Peyer's patch (tissue), 4 donors: ENCODE measurements at regions not wholly inside any gene's neighbourhood (a gene's known extent, or its start where the extent isn't known, plus 50 kb on each side); places are given as distances from the start of the nearest gene placed in this dataset.

Source experiments
- DNase-seq, 3 donors: peaks; one replicate each; pipeline ENCODE4 v3.0.0-alpha.2; 2017 to 2019
- H3K27ac ChIP-seq, 4 donors: fragments of 200-600 bp; sonication (generic); one replicate each; pipeline ENCODE4 v1.5.1; 2016 to 2019
- H3K27me3 ChIP-seq, 2 donors: fragments of 200-600 bp; sonication (generic); one replicate each; pipeline ENCODE4 v1.5.1; 2019
- H3K36me3 ChIP-seq, 3 donors: fragments of 200-600 bp; sonication (generic); one replicate each; pipeline ENCODE4 v1.5.1; 2016 to 2019
- H3K4me1 ChIP-seq, 4 donors: fragments of 200-600 bp; sonication (generic); one replicate each; pipeline ENCODE4 v1.5.1; 2016 to 2019
- H3K4me3 ChIP-seq, 4 donors: fragments of 200-600 bp; sonication (generic); 1 replicate in 3 of 4; 2 replicates in 1 of 4; pipeline ENCODE4 v1.5.1; 2016 to 2019; ENCODE audit warnings: mild to moderate bottlenecking in 1 of 4
- H3K9me3 ChIP-seq, 4 donors: fragments of 200-600 bp; sonication (generic); one replicate each; pipeline ENCODE4 v1.5.1; 2016 to 2019; ENCODE audit warnings: mild to moderate bottlenecking in 1 of 4
- CTCF ChIP-seq, 6 experiments: fragments of 450-650 bp in 4 of 6; fragments of 200-600 bp in 2 of 6; sonication (generic) in 1 of 6; IDR thresholded peaks; one replicate each; pipeline ENCODE4 v1.5.1; 2017 to 2019; ENCODE audit warnings: antibody characterized with exemption in 6 of 6, mild to moderate bottlenecking in 3 of 6, moderate library complexity in 1 of 6
- POLR2A ChIP-seq, 2 donors: fragments of 450-650 bp; IDR thresholded peaks; one replicate each; pipeline ENCODE4 v1.5.1; 2017; ENCODE audit warnings: antibody characterized with exemption in 2 of 2, mild to moderate bottlenecking in 2 of 2, moderate library complexity in 2 of 2

- H3K27ac ChIP-seq, result no peak overlapping the region
- H3K4me3 ChIP-seq, result no peak overlapping the region
- TF ChIP-seq POLR2A (IDR thresholded peaks at IDR 0.05) (no peak), CTCF (IDR thresholded peaks at IDR 0.05) (no peak)
- H3K9me3 ChIP-seq, result no peaks in the 10 kb centered on the region
- H3K36me3 ChIP-seq, result no peaks in the 10 kb centered on the region
- no peaks in the 10 kb centered on the region for H3K27me3 ChIP-seq
- DNase-seq, result no peak
- no peaks in the 10 kb centered on the region for H3K4me1 ChIP-seq
Measured at GRCh38 chr6:91018586-91018985, 431.7 kb upstream of the MAP3K7 start.

GRCh38 chr6:91013511-91013910, 426.6 kb upstream of the MAP3K7 start:
- DNase-seq, result no peak
- TF ChIP-seq CTCF (IDR thresholded peaks at IDR 0.05), result no peak
- TF ChIP-seq POLR2A (IDR thresholded peaks at IDR 0.05), result no peak
- H3K27me3 ChIP-seq, result no peaks in the 10 kb centered on the region
- no peaks in the 10 kb centered on the region for H3K36me3 ChIP-seq
- H3K9me3 ChIP-seq, result no peaks in the 10 kb centered on the region
- H3K4me3 ChIP-seq, result no peak overlapping the region
- no peaks in the 10 kb centered on the region for H3K4me1 ChIP-seq
- no peak overlapping the region for H3K27ac ChIP-seq

GRCh38 chr6:90997076-90997475, 410.2 kb upstream of the MAP3K7 start:
- Histone ChIP-seq H3K9me3 (no peaks in the 10 kb centered on the region), H3K27me3 (no peaks in the 10 kb centered on the region), H3K4me1 (no peaks in the 10 kb centered on the region), H3K36me3 (no peaks in the 10 kb centered on the region), H3K27ac (no peak overlapping the region), H3K4me3 (no peak overlapping the region)
- no peak for DNase-seq
- TF ChIP-seq POLR2A (IDR thresholded peaks at IDR 0.05), result no peak
- no peak for TF ChIP-seq CTCF (IDR thresholded peaks at IDR 0.05)

- Histone ChIP-seq H3K36me3 (no peaks in the 10 kb centered on the region), H3K4me3 (no peak overlapping the region), H3K27ac (no peak overlapping the region), H3K27me3 (no peaks in the 10 kb centered on the region), H3K9me3 (no peaks in the 10 kb centered on the region), H3K4me1 (no peaks in the 10 kb centered on the region)
- no peak for DNase-seq
- no peak for TF ChIP-seq CTCF (IDR thresholded peaks at IDR 0.05)
- no peak for TF ChIP-seq POLR2A (IDR thresholded peaks at IDR 0.05)
Measured at GRCh38 chr6:90993770-90994169, 406.9 kb upstream of the MAP3K7 start.

GRCh38 chr6:90989763-90990162, 402.9 kb upstream of the MAP3K7 start:
- no peak for TF ChIP-seq POLR2A (IDR thresholded peaks at IDR 0.05)
- TF ChIP-seq CTCF (IDR thresholded peaks at IDR 0.05), result no peak
- Histone ChIP-seq H3K4me3 (no peak overlapping the region), H3K27ac (no peak overlapping the region), H3K36me3 (no peaks in the 10 kb centered on the region), H3K27me3 (no peaks in the 10 kb centered on the region), H3K4me1 (no peaks in the 10 kb centered on the region), H3K9me3 (no peaks in the 10 kb centered on the region)
- no peak for DNase-seq

- H3K4me3 ChIP-seq, result no peak overlapping the region
- H3K27ac ChIP-seq, result no peak overlapping the region
- H3K36me3 ChIP-seq, result no peaks in the 10 kb centered on the region
- H3K27me3 ChIP-seq, result no peaks in the 10 kb centered on the region
- no peak for TF ChIP-seq POLR2A (IDR thresholded peaks at IDR 0.05)
- TF ChIP-seq CTCF (IDR thresholded peaks at IDR 0.05), result no peak
- no peaks in the 10 kb centered on the region for H3K4me1 ChIP-seq
- no peaks in the 10 kb centered on the region for H3K9me3 ChIP-seq
- DNase-seq, result no peak
Measured at GRCh38 chr6:90984066-90984465, 397.2 kb upstream of the MAP3K7 start.
